DOHH2 (cell line): ENCODE measurements at regions not wholly inside any gene's neighbourhood (a gene's known extent, or its start where the extent isn't known, plus 50 kb on each side); places are given as distances from the start of the nearest gene placed in this dataset.

Source experiments
- H3F3A ChIP-seq: fragments of 200-600 bp; sonication (generic), shearing (Covaris generic); 2 replicates; pipeline ENCODE4 v1.6.0; 2016; ENCODE audit warnings: antibody characterized with exemption, mild to moderate bottlenecking; ENCODE audit not compliant: control insufficient read depth, insufficient read depth
- H3K27ac ChIP-seq: fragments of 200-600 bp; sonication (generic); 2 replicates; pipeline ENCODE4 v1.5.1; 2014; ENCODE audit warnings: low read depth, mild to moderate bottlenecking, low read length, moderate library complexity
- H3K27me3 ChIP-seq: fragments of 200-600 bp; sonication (generic); 2 replicates; pipeline ENCODE4 v1.6.1; 2014; ENCODE audit warnings: mild to moderate bottlenecking, low read length, mixed read lengths; ENCODE audit not compliant: control insufficient read depth
- H3K36me3 ChIP-seq: fragments of 200-600 bp; sonication (generic); 2 replicates; pipeline ENCODE4 v1.6.1; 2014; ENCODE audit warnings: mild to moderate bottlenecking, low read length, moderate library complexity, mixed read lengths; ENCODE audit not compliant: control insufficient read depth
- H3K4me1 ChIP-seq: fragments of 200-600 bp; sonication (generic); 2 replicates; pipeline ENCODE4 v1.6.1; 2014; ENCODE audit warnings: mild to moderate bottlenecking, low read length, mixed read lengths; ENCODE audit not compliant: control insufficient read depth
- H3K4me2 ChIP-seq: fragments of 200-600 bp; sonication (generic); 2 replicates; pipeline ENCODE4 v1.6.0; 2014; ENCODE audit warnings: mild to moderate bottlenecking, low read length, moderate library complexity
- H3K4me3 ChIP-seq: fragments of 200-600 bp; sonication (generic); 2 replicates; pipeline ENCODE4 v1.5.1; 2014; ENCODE audit warnings: mild to moderate bottlenecking, low read length, mixed read lengths
- H3K79me2 ChIP-seq: fragments of 200-600 bp; sonication (generic); 2 replicates; pipeline ENCODE4 v1.6.1; 2014; ENCODE audit warnings: mild to moderate bottlenecking, low read length, mixed read lengths; ENCODE audit not compliant: control insufficient read depth
- H3K9me2 ChIP-seq: fragments of 200-600 bp; sonication (generic); replicated peaks from 2 replicates; pipeline ENCODE4 v1.6.1; 2014; ENCODE audit warnings: mild to moderate bottlenecking, low read length, mixed read lengths; ENCODE audit not compliant: control insufficient read depth
- H3K9me3 ChIP-seq: fragments of 200-600 bp; sonication (generic); 2 replicates; pipeline ENCODE4 v1.6.1; 2014; ENCODE audit warnings: antibody characterized with exemption, low read length, mixed read lengths; ENCODE audit not compliant: control insufficient read depth, insufficient read depth
- H4K20me1 ChIP-seq: fragments of 200-600 bp; sonication (generic); 2 replicates; pipeline ENCODE4 v1.6.0; 2014; ENCODE audit warnings: low read depth, mild to moderate bottlenecking, antibody characterized with exemption, low read length, moderate library complexity; ENCODE audit not compliant: control insufficient read depth, insufficient read depth
- EZH2phosphoT487 ChIP-seq: fragments of 200-600 bp; sonication (generic); IDR thresholded peaks from 2 replicates; pipeline ENCODE4 v1.6.1; 2017; ENCODE audit warnings: borderline replicate concordance, mild to moderate bottlenecking, antibody characterized with exemption, low read length, moderate library complexity, mixed read lengths
- TF ChIP-seq, protein P1 (sequence below): fragments of 200-600 bp; sonication (generic); IDR thresholded peaks from one replicate; pipeline ENCODE4 v1.5.1; 2014; ENCODE audit warnings: antibody characterized with exemption, mild to moderate bottlenecking, low read depth, low read length; ENCODE audit not compliant: poor library complexity, severe bottlenecking

DNA sequence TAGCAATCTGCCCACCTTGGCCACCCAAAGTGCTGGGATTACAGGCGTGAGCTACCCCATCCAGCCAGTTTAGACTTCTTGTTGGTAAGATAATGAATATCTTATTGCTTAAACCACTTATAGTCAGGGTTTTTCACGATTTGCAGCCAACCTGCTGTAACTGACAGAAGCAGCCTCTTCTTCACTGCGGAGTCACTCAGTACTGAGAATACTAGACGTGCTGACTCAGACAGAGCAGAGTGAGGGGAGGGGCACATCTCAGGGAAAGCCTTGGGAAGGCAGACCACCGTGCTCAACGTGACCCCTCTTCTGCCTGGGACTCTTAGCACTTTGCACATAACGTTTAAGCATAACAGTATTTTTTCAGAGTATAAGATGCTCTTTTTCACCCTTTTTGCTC, 74.3 kb upstream of the ARHGEF7 start:
- no peak overlapping the region for H3K4me3 ChIP-seq
- H3K79me2 ChIP-seq = no peaks in the 10 kb centered on the region
- no peaks in the 10 kb centered on the region for H3K27me3 ChIP-seq
- H4K20me1 ChIP-seq = no peaks in the 10 kb centered on the region
- H3K36me3 ChIP-seq = no peaks in the 10 kb centered on the region
- TF ChIP-seq, protein P1, sequence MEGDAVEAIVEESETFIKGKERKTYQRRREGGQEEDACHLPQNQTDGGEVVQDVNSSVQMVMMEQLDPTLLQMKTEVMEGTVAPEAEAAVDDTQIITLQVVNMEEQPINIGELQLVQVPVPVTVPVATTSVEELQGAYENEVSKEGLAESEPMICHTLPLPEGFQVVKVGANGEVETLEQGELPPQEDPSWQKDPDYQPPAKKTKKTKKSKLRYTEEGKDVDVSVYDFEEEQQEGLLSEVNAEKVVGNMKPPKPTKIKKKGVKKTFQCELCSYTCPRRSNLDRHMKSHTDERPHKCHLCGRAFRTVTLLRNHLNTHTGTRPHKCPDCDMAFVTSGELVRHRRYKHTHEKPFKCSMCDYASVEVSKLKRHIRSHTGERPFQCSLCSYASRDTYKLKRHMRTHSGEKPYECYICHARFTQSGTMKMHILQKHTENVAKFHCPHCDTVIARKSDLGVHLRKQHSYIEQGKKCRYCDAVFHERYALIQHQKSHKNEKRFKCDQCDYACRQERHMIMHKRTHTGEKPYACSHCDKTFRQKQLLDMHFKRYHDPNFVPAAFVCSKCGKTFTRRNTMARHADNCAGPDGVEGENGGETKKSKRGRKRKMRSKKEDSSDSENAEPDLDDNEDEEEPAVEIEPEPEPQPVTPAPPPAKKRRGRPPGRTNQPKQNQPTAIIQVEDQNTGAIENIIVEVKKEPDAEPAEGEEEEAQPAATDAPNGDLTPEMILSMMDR = no peak
- no peak overlapping the region for H3K4me2 ChIP-seq
- no peaks in the 10 kb centered on the region for H3F3A ChIP-seq
- H3K27ac ChIP-seq = no peak overlapping the region
- no peaks in the 10 kb centered on the region for H3K4me1 ChIP-seq
- H3K9me3 ChIP-seq = no peaks in the 10 kb centered on the region
- H3K9me2 ChIP-seq = no peaks in the 10 kb centered on the region

DNA sequence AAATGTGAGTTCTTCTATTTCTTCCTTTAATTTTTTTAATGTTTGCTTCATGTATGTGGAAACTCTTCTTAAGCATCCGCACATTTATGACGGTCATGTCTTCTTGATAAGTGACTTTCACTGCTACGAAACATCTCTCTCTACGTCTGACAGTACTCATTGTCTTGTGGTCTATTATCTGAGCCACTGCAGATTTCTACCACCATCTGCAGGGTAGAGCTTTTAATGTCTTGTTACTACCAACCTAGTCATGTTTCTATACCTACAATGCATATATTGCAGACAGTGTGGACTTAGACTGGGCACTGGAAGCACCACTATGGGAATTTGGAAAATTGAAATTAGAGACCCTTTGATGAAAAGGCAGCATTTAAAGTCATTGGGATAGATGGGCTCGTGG, 75.4 kb upstream of the ARHGEF7 start:
- Histone ChIP-seq H3K9me3 (no peaks in the 10 kb centered on the region), H3K27ac (no peak overlapping the region), H3F3A (no peaks in the 10 kb centered on the region), H3K4me3 (no peak overlapping the region), H3K79me2 (no peaks in the 10 kb centered on the region), H3K4me2 (no peak overlapping the region), H4K20me1 (no peaks in the 10 kb centered on the region), H3K9me2 (no peaks in the 10 kb centered on the region), H3K27me3 (no peaks in the 10 kb centered on the region), H3K36me3 (no peaks in the 10 kb centered on the region), H3K4me1 (no peaks in the 10 kb centered on the region)
- TF ChIP-seq, protein P1 = no peak

DNA sequence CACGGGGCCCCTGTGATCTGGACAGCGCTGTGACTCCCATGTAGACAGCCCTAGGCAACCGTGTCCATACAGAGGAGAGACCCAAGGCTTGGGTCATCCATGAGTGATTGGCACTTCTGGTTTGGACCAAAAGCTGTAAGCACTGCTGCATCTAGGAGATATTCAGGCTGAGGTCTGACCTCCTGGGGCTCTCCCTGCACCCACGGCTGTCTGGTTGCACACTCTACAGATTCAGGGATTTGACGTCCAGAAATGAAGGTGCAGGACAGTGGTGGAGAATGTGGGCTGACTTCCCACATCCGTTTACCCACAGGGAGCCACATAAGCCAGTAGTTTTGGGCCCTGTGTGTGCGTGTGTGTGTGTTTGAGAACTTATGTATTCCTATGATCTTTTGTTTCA, 76.2 kb upstream of the ARHGEF7 start:
- Histone ChIP-seq H3K4me1 (no peaks in the 10 kb centered on the region), H3K27me3 (no peaks in the 10 kb centered on the region), H3K4me3 (no peak overlapping the region), H3K27ac (no peak overlapping the region), H3K9me2 (no peaks in the 10 kb centered on the region), H3K4me2 (no peak overlapping the region), H3F3A (no peaks in the 10 kb centered on the region), H4K20me1 (no peaks in the 10 kb centered on the region), H3K9me3 (no peaks in the 10 kb centered on the region), H3K36me3 (no peaks in the 10 kb centered on the region), H3K79me2 (no peaks in the 10 kb centered on the region)
- TF ChIP-seq EZH2phosphoT487 = no peak
- TF ChIP-seq, protein P1 = no peak

DNA sequence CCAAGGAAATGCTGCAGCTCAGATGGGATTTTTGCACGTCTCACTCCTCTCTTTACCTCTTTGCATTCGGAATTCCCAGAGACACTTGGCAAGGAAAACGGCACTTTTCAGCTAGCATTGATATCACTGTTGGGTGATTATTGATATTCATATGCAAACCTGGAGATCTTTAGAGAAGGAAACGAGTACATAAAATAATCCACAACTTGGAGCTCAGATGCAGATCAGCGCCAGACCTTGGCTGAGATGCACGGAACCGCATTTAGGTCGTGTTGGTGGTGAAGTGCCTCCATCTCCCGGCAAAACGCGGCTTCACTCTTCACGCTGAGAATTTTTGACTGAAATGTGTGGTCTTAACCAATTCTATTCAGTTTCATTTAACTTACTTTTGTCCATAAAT, 77.2 kb upstream of the ARHGEF7 start:
- Histone ChIP-seq H3K4me2 (no peak overlapping the region), H3K9me2 (no peaks in the 10 kb centered on the region), H3K79me2 (no peaks in the 10 kb centered on the region), H4K20me1 (no peaks in the 10 kb centered on the region), H3K36me3 (no peaks in the 10 kb centered on the region), H3F3A (no peaks in the 10 kb centered on the region), H3K4me1 (no peaks in the 10 kb centered on the region), H3K27me3 (no peaks in the 10 kb centered on the region), H3K27ac (no peak overlapping the region), H3K9me3 (no peaks in the 10 kb centered on the region), H3K4me3 (no peak overlapping the region)
- TF ChIP-seq EZH2phosphoT487 = no peak
- TF ChIP-seq, protein P1 = no peak
